Fibroblast of villous mesenchyme (primary cell): ENCODE measurements at regions not wholly inside any gene's neighbourhood (a gene's known extent, or its start where the extent isn't known, plus 50 kb on each side); places are given as distances from the start of the nearest gene placed in this dataset.

Experiments
- DNase-seq: peaks from one replicate; pipeline ENCODE4 v3.0.0-alpha.2; 2010; ENCODE audit warnings: low read depth
- H3K4me3 ChIP-seq: 2 replicates; pipeline ENCODE4 v1.5.1; 2011; ENCODE audit warnings: low read depth, mild to moderate bottlenecking, low read length
- CTCF ChIP-seq: IDR thresholded peaks from 2 replicates; pipeline ENCODE4 v1.5.1; 2012; ENCODE audit warnings: low read depth, mild to moderate bottlenecking, low read length; ENCODE audit not compliant: insufficient read depth

GRCh38 chr10:7029672-7030071 lies 381.2 kb downstream of the SFMBT2 start:
- DNase-seq, result no peak
- H3K4me3 ChIP-seq, result no peak overlapping the region
- no peak for TF ChIP-seq CTCF

GRCh38 chr10:7028809-7029166 lies 382.0 kb downstream of the SFMBT2 start:
- no peak for DNase-seq
- no peak for TF ChIP-seq CTCF
- H3K4me3 ChIP-seq, result no peak overlapping the region

GRCh38 chr10:7027913-7028808 lies 382.7 kb downstream of the SFMBT2 start:
- peak; percentile 50 for DNase-seq
- no peak for TF ChIP-seq CTCF
- no peak overlapping the region for H3K4me3 ChIP-seq

GRCh38 chr10:7027237-7027912 lies 383.5 kb downstream of the SFMBT2 start:
- TF ChIP-seq CTCF, result no peak
- H3K4me3 ChIP-seq, result no peak overlapping the region
- no peak for DNase-seq

- TF ChIP-seq CTCF, result no peak
- no peak overlapping the region for H3K4me3 ChIP-seq
- DNase-seq, result no peak
These were observed 384.0 kb downstream of the SFMBT2 start for GRCh38 chr10:7026818-7027217.

- DNase-seq, result no peak
- no peak for TF ChIP-seq CTCF
- H3K4me3 ChIP-seq, result no peak overlapping the region
These were observed 385.5 kb downstream of the SFMBT2 start for GRCh38 chr10:7025296-7025695.
